Effector memory CD4-positive, alpha-beta T cell (primary cell): ENCODE measurements at regions not wholly inside any gene's neighbourhood (a gene's known extent, or its start where the extent isn't known, plus 50 kb on each side); places are given as distances from the start of the nearest gene placed in this dataset.

ENCODE experiments used
- DNase-seq, 3 donors: peaks; one replicate each; pipeline ENCODE4 v3.0.0-alpha.2; 2020
- H3K27ac ChIP-seq: 2 replicates; pipeline ENCODE4 v1.7.0; 2013; ENCODE audit warnings: mild to moderate bottlenecking, low read length, moderate library complexity; ENCODE audit not compliant: insufficient read depth, poor library complexity, severe bottlenecking
- H3K27me3 ChIP-seq: replicated peaks from 2 replicates; pipeline ENCODE4 v1.7.0; 2013; ENCODE audit warnings: mild to moderate bottlenecking, low read length; ENCODE audit not compliant: insufficient read depth, control insufficient read depth, poor library complexity, severe bottlenecking
- H3K36me3 ChIP-seq: 2 replicates; pipeline ENCODE4 v1.7.0; 2013; ENCODE audit warnings: mild to moderate bottlenecking, low read length, moderate library complexity; ENCODE audit not compliant: control insufficient read depth, insufficient read depth
- H3K4me1 ChIP-seq: 2 replicates; pipeline ENCODE4 v1.7.0; 2013; ENCODE audit warnings: low read length, mild to moderate bottlenecking; ENCODE audit not compliant: control insufficient read depth, insufficient read depth, poor library complexity, severe bottlenecking
- H3K4me3 ChIP-seq: 2 replicates; pipeline ENCODE4 v1.7.0; 2013; ENCODE audit warnings: low read length, low read depth, mild to moderate bottlenecking; ENCODE audit not compliant: insufficient read depth, poor library complexity, severe bottlenecking
- H3K9me3 ChIP-seq: 2 replicates; pipeline ENCODE4 v1.7.0; 2013; ENCODE audit warnings: mild to moderate bottlenecking, low read length, moderate library complexity; ENCODE audit not compliant: control insufficient read depth

GRCh38 chr2:220701115-220701514, 871.0 kb downstream of the EPHA4 start:
- no peaks in the 10 kb centered on the region for H3K27me3 ChIP-seq
- H3K9me3 ChIP-seq: no peaks in the 10 kb centered on the region
- no peaks in the 10 kb centered on the region for H3K36me3 ChIP-seq
- no peak overlapping the region for H3K27ac ChIP-seq
- H3K4me1 ChIP-seq: no peaks in the 10 kb centered on the region
- H3K4me3 ChIP-seq: no peak overlapping the region
- DNase-seq: no peak

- no peak for DNase-seq
- Histone ChIP-seq H3K36me3 (no peaks in the 10 kb centered on the region), H3K4me3 (no peak overlapping the region), H3K4me1 (no peaks in the 10 kb centered on the region), H3K9me3 (no peaks in the 10 kb centered on the region), H3K27me3 (no peaks in the 10 kb centered on the region), H3K27ac (no peak overlapping the region)
Measured at GRCh38 chr2:220703279-220703678, 868.8 kb downstream of the EPHA4 start.

GRCh38 chr2:220704081-220704480, 868.0 kb downstream of the EPHA4 start:
- no peaks in the 10 kb centered on the region for H3K9me3 ChIP-seq
- H3K36me3 ChIP-seq: no peaks in the 10 kb centered on the region
- no peak overlapping the region for H3K27ac ChIP-seq
- H3K4me3 ChIP-seq: no peak overlapping the region
- no peaks in the 10 kb centered on the region for H3K4me1 ChIP-seq
- no peaks in the 10 kb centered on the region for H3K27me3 ChIP-seq
- no peak for DNase-seq

GRCh38 chr2:220704810-220705209, 867.3 kb downstream of the EPHA4 start:
- Histone ChIP-seq H3K27me3 (no peaks in the 10 kb centered on the region), H3K4me1 (no peaks in the 10 kb centered on the region), H3K27ac (no peak overlapping the region), H3K4me3 (no peak overlapping the region), H3K9me3 (no peaks in the 10 kb centered on the region), H3K36me3 (no peaks in the 10 kb centered on the region)
- DNase-seq: no peak

GRCh38 chr2:220705678-220706077, 866.4 kb downstream of the EPHA4 start:
- Histone ChIP-seq H3K4me1 (no peaks in the 10 kb centered on the region), H3K27me3 (no peaks in the 10 kb centered on the region), H3K36me3 (no peaks in the 10 kb centered on the region), H3K27ac (no peak overlapping the region), H3K4me3 (no peak overlapping the region), H3K9me3 (no peaks in the 10 kb centered on the region)
- DNase-seq: no peak

- Histone ChIP-seq H3K4me1 (no peaks in the 10 kb centered on the region), H3K27me3 (no peaks in the 10 kb centered on the region), H3K4me3 (no peak overlapping the region), H3K27ac (no peak overlapping the region), H3K9me3 (no peaks in the 10 kb centered on the region), H3K36me3 (no peaks in the 10 kb centered on the region)
- no peak for DNase-seq
Measured at GRCh38 chr2:220707261-220707660, 864.8 kb downstream of the EPHA4 start.

GRCh38 chr2:220708366-220708765, 863.7 kb downstream of the EPHA4 start:
- no peak for DNase-seq
- Histone ChIP-seq H3K36me3 (no peaks in the 10 kb centered on the region), H3K27ac (no peak overlapping the region), H3K4me3 (no peak overlapping the region), H3K4me1 (no peaks in the 10 kb centered on the region), H3K9me3 (no peaks in the 10 kb centered on the region), H3K27me3 (no peaks in the 10 kb centered on the region)

GRCh38 chr2:220717283-220717682, 854.8 kb downstream of the EPHA4 start:
- Histone ChIP-seq H3K9me3 (no peaks in the 10 kb centered on the region), H3K4me1 (no peaks in the 10 kb centered on the region), H3K27me3 (no peaks in the 10 kb centered on the region), H3K36me3 (no peaks in the 10 kb centered on the region), H3K27ac (no peak overlapping the region), H3K4me3 (no peak overlapping the region)
- no peak for DNase-seq

GRCh38 chr2:220736778-220737177, 835.3 kb downstream of the EPHA4 start:
- Histone ChIP-seq H3K27ac (no peak overlapping the region), H3K9me3 (no peaks in the 10 kb centered on the region), H3K36me3 (no peaks in the 10 kb centered on the region), H3K27me3 (no peaks in the 10 kb centered on the region), H3K4me3 (no peak overlapping the region), H3K4me1 (no peaks in the 10 kb centered on the region)
- no peak for DNase-seq

- Histone ChIP-seq H3K4me1 (no peaks in the 10 kb centered on the region), H3K4me3 (no peak overlapping the region), H3K36me3 (no peaks in the 10 kb centered on the region), H3K9me3 (no peaks in the 10 kb centered on the region), H3K27ac (no peak overlapping the region), H3K27me3 (no peaks in the 10 kb centered on the region)
- no peak for DNase-seq
Measured at GRCh38 chr2:220743203-220743602, 828.9 kb downstream of the EPHA4 start.

- Histone ChIP-seq H3K4me1 (no peaks in the 10 kb centered on the region), H3K27me3 (no peaks in the 10 kb centered on the region), H3K36me3 (no peaks in the 10 kb centered on the region), H3K27ac (no peak overlapping the region), H3K4me3 (no peak overlapping the region), H3K9me3 (no peaks in the 10 kb centered on the region)
- no peak for DNase-seq
Measured at GRCh38 chr2:220744861-220745260, 827.2 kb downstream of the EPHA4 start.
